ENCODE measurements at regions not wholly inside any gene's neighbourhood (a gene's known extent, or its start where the extent isn't known, plus 50 kb on each side); places are given as distances from the start of the nearest gene placed in this dataset.

DNA sequence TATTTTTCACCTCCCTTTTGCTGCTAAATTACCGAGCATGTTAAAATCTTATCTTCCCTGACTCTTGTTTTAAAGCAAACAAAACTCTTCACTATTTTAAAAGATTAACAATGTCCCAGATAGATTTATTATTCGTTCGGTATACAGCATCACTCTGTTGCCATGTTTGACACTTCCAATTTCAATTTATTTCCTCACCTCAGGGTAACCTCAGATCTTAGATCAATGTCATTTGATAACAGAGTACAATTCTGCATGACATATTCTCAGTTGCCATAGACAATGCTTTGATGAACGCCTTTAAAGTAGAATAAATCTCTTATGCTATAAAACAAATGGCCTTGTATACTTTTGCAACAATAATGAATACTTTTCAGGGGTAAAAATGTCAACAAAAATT is 1078.1 kb upstream of the IGFBP7 start:
- no peak for DNase-seq

DNA sequence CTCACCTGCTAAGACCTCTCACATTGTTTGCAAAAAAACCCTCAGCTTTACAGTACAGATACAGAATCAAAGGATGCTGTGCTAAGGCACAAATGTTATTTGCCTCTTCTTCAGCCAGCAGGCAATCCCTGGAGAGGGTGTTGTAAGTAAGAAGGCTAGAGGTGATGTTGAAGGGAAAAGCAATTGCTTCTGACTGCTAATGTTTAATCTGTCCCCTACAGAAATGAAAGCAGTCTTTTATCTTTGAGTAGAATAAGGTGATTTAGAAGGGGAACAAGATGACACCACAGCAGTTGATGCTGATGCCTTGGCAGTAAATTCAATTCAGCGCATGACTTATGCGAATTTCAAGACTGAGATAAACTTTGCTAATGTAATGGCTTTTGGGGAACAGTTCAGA is 1064.8 kb upstream of the IGFBP7 start:
- DNase-seq: no peak

DNA sequence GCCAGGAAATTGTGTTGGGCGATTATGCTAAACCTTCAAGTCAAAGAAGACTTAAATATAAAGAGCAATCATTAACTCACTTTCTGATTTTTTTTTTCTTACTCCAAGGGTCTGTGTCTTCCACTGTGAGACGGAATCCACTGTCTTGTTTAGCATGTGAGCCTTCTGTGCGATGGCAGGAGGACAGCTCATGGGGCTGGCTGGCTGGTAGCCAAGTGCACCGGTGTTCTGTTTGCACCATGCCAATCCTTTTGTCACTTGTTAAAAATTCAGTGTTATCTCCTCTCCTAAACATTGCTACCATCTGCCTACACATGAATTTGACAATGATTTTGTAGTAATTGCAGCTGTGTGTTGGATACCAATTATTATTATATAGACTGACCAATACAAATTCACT is 1056.3 kb upstream of the IGFBP7 start:
- DNase-seq: no peak

DNA sequence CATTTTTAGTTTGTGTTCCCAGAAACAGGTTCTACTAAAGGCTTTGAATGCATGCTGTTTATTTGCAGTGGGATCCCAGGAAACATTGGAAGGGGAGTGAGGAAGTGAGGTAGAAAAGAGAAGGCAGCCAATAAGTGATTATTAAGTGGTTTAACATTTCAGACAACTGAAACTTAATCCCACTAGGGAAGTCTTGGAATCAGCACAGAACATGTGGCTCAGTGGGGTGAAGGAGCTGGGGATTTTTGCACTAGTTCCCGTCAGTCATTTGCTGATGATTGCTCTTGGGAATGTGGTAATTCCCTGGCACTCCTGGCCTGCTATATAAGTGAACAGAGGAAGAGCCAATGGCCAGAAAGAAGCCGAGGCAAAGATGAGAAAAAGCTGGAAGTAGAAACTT is 1053.0 kb upstream of the IGFBP7 start:
- DNase-seq: no peak

GRCh38 chr4:58149404-58150085 is 1039.4 kb upstream of the IGFBP7 start:
- DNase-seq: no peak

GRCh38 chr4:58144721-58145120 is 1034.5 kb upstream of the IGFBP7 start:
- DNase-seq: no peak

GRCh38 chr4:58138786-58139668 is 1028.8 kb upstream of the IGFBP7 start:
- DNase-seq: no peak

DNA sequence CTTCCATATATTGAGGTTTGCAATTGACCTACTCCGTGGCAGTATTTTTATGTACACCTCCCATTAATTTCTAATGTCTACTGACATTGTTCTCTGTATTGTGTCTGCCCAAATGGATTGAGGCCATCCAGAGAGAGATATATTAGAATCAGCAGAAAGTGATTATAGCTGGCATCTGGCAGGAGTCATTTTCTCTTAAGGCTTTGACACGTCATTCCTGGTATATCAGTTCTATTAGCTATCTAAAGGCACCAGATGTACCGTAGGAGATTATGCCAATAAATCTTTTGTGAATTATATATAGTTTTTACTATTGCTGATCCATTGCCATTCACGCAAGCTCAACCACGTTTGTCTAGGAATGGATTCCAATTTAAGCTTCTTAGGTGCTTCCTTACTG is 1026.4 kb upstream of the IGFBP7 start:
- DNase-seq: no peak

- DNase-seq: no peak
Observed at GRCh38 chr4:58127680-58128079, 1017.5 kb upstream of the IGFBP7 start.

- no peak for DNase-seq
Observed at GRCh38 chr4:58119298-58119697, 1009.1 kb upstream of the IGFBP7 start.

DNA sequence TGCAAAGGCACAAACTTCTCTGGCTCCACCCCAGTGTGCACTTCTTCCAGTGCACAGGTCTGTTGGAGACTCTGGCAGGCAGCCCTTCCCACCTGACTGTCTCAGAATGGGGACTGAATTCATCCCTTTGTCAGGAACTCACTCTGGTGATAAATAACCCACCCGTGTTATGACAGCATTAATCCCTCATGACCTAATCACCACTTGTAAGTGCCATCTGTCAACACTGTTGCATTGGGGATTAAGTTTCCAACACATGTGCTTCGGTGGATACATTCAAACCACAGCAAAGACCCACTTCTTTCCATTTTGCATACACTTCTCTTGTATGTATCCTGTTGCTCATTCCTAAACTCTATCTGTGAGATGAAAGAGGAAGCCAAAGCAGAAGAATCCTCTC is 1002.9 kb upstream of the IGFBP7 start:
- no peak for DNase-seq

- no peak for DNase-seq
Observed at GRCh38 chr4:58111818-58112217, 1001.6 kb upstream of the IGFBP7 start.

DNA sequence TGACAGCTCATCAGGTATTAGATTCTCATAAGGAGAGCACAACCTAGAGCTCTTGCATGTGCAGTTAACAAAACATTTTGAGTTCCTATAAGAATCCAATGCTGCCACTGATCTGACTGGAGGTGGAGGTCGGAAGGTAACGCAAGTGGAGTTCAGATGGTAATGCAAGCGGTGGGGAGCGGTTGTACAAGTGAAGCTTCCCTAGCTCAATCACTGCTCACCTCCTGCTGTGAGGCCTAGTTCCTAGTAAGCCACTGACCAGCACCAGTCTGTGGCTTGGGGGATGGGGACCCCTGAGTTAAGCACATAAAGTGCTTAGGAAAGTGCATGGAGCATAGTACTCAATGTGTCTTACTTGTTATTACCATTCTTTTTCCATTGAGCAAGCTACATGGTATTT is 983.2 kb upstream of the IGFBP7 start:
- no peak for DNase-seq

- DNase-seq: no peak
Observed at GRCh38 chr4:58090539-58090938, 980.4 kb upstream of the IGFBP7 start.

- no peak for DNase-seq
Observed at GRCh38 chr4:58081356-58081755, 971.2 kb upstream of the IGFBP7 start.

DNA sequence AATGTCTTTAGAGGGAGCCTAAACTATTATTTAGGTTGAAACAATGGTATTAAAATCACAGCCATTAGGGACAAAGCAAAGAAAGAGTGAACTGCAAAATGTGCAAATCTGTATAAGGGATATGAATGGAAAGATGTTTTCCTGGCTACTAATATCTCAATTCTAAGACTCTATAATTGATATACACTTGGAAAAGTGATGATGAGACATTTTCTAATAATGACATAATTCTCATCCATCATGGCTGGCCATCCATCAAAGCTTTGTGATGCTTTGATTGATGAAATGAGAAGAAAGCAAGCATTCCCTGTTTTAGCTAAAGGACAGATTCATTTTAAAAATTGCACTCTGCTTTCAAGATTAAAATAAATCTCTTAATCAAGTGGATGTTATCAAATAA is 965.5 kb upstream of the IGFBP7 start:
- DNase-seq: no peak

- DNase-seq: no peak
Observed at GRCh38 chr4:58074382-58074781, 964.2 kb upstream of the IGFBP7 start.

DNA sequence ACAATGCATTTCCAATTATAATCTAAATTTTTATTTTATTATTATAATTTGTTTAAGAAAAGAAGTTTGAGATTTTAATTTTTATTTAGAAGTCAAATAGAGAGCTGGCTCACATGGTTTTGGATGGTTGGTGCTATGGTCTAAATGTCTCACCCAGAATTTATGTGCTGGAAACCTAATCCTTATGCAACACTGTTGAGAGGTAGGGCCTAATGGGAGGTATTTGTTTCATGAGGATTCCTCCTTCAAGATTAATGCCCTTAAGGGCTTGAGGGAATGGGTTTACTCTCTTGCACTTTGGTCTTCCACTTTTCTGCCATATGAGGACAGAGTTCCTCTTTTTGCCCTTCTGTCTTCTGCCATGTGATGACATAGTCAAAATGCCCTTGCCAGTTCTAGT is 960.5 kb upstream of the IGFBP7 start:
- DNase-seq: no peak

- no peak for DNase-seq
Observed at GRCh38 chr4:58064653-58065052, 954.5 kb upstream of the IGFBP7 start.

GRCh38 chr4:58063404-58064160 is 953.4 kb upstream of the IGFBP7 start:
- no peak for DNase-seq

- DNase-seq: no peak
Observed at GRCh38 chr4:58061967-58062366, 951.8 kb upstream of the IGFBP7 start.

DNA sequence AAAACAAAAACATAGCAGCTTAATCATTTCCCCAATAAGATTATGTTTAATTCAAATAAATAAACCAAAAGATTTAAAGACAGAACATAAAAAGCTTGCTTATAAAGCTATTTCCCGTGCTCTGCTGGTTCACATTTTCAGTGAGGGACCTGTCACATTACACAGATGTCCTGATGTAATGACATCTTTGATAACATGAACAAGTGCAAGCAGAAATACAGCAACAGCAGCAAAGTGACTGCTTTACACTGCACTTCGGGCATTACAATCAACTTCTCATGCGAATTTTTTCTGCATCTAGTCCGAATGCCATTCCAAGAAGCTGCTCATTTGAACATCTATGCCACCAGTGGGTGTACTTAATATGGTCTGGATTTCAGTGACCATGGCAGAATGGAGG is 940.3 kb upstream of the IGFBP7 start:
- DNase-seq: no peak

DNA sequence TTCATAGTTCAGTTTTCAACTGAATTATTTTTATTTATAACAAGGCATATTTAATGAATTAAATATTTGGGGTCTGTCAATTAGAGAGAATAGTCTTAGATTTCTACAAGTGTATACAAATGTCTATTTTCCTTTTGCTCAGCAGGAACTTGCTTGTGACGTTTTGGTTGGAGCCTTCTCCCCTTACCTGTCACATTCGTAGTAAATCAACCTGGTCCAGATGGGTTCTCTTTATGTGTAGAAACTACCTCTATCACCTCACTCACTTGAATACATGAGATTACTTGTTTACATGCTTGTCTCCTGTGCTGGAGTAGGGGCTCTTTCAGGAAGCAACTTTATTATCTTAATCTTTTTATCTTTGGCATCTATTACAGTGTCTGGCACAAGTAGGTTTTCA is 938.3 kb upstream of the IGFBP7 start:
- no peak for DNase-seq

- DNase-seq: no peak
Observed at GRCh38 chr4:58042176-58042575, 932.0 kb upstream of the IGFBP7 start.

All from activated CD4-positive, alpha-beta T cell treated with anti-CD3 and anti-CD28 coated beads, Interleukin-2, amount 50 U/mL, for 1 hour (primary cell).